HEK293 (cell line): ENCODE measurements at regions not wholly inside any gene's neighbourhood (a gene's known extent, or its start where the extent isn't known, plus 50 kb on each side); places are given as distances from the start of the nearest gene placed in this dataset.

Experiments used
- CTCF ChIA-PET: fragments of 350-600 bp; formaldehyde crosslinking; extraction: SDS; loops from one replicate; lab custom pipeline; 2021; ENCODE audit warnings: antibody characterized with exemption; lab: Yijun Ruan, JAX
- POLR2A ChIA-PET: fragments of 300-600 bp; formaldehyde crosslinking; extraction: SDS; loops from one replicate; lab custom pipeline; 2020; ENCODE audit warnings: antibody characterized with exemption, inconsistent platforms; lab: Yijun Ruan, JAX
- H3K27ac ChIP-seq: fragments of 200-500 bp; sonication (Bioruptor generic); 2 replicates; pipeline ENCODE4 v1.5.1; 2014; ENCODE audit warnings: low read depth, low read length, control low read depth, inconsistent platforms; ENCODE audit errors: extremely low read depth
- H3K36me3 ChIP-seq, 2 experiments: fragments of 200-500 bp in 1 of 2; sonication (Bioruptor generic) in 1 of 2; 1 replicate in 1 of 2; 2 replicates in 1 of 2; pipeline ENCODE4 v1.5.1; 2014 to 2017; ENCODE audit warnings: inconsistent platforms in 2 of 2, low read length in 2 of 2; ENCODE audit not compliant: control insufficient read depth in 2 of 2, insufficient read depth in 1 of 2
- H3K4me1 ChIP-seq: fragments of 200-500 bp; sonication (Bioruptor generic); 2 replicates; pipeline ENCODE4 v1.5.1; 2014; ENCODE audit warnings: mild to moderate bottlenecking, low read length, inconsistent platforms; ENCODE audit not compliant: control insufficient read depth, insufficient read depth
- H3K4me3 ChIP-seq: 2 replicates; pipeline ENCODE4 v1.5.1; 2011; ENCODE audit warnings: low read depth, mild to moderate bottlenecking, control low read depth, low read length, moderate library complexity
- H3K9me3 ChIP-seq: fragments of 200-500 bp; sonication (Bioruptor generic); 2 replicates; pipeline ENCODE4 v1.5.1; 2014; ENCODE audit warnings: low read depth, low read length, inconsistent platforms; ENCODE audit not compliant: control insufficient read depth, insufficient read depth
- HOXD13 ChIP-seq: sonication (generic); formaldehyde crosslinking; IDR thresholded peaks from 2 replicates; pipeline ENCODE4 v1.8.0; 2022; ENCODE audit warnings: missing genetic modification reagents, borderline replicate concordance
- KLF10 ChIP-seq: fragments of 450-650 bp; IDR thresholded peaks from 2 replicates; pipeline ENCODE4 v1.5.1; 2018; ENCODE audit warnings: missing biosample characterization, mild to moderate bottlenecking, missing genetic modification characterization
- PRDM1 ChIP-seq: fragments of 450-650 bp; formaldehyde crosslinking; IDR thresholded peaks from 2 replicates; pipeline ENCODE4; 2016; ENCODE audit warnings: missing biosample characterization, missing genetic modification characterization
- SCRT2 ChIP-seq: fragments of 450-650 bp; formaldehyde crosslinking; IDR thresholded peaks from 2 replicates; pipeline ENCODE4 v1.5.1; 2016; ENCODE audit warnings: missing biosample characterization, missing genetic modification characterization
- SETDB1 ChIP-seq: IDR thresholded peaks from one replicate; pipeline ENCODE4 v1.6.1; 2017; ENCODE audit warnings: mild to moderate bottlenecking, low read length, moderate library complexity, mixed read lengths; ENCODE audit not compliant: insufficient read length
- YY1 ChIP-seq: fragments of 450-650 bp; formaldehyde crosslinking; IDR thresholded peaks from 2 replicates; pipeline ENCODE4 v1.5.1; 2018; ENCODE audit warnings: missing biosample characterization, missing genetic modification characterization
- ZBTB1 ChIP-seq: fragments of 450-650 bp; formaldehyde crosslinking; IDR thresholded peaks from 2 replicates; pipeline ENCODE4 v1.5.1; 2016; ENCODE audit warnings: missing biosample characterization, missing genetic modification characterization
- ZBTB11 ChIP-seq: fragments of 450-650 bp; formaldehyde crosslinking; conservative IDR thresholded peaks from 2 replicates; pipeline ENCODE4 v1.5.1; 2016; ENCODE audit warnings: low read depth, missing biosample characterization, missing genetic modification characterization
- ZBTB26 ChIP-seq: fragments of 450-650 bp; formaldehyde crosslinking; optimal IDR thresholded peaks from 2 replicates; pipeline ENCODE3; 2016; ENCODE audit warnings: missing biosample characterization, mild to moderate bottlenecking, missing genetic modification characterization
- ZNF10 ChIP-seq: fragments of 450-650 bp; formaldehyde crosslinking; IDR thresholded peaks from 2 replicates; pipeline ENCODE4 v1.5.1; 2017; ENCODE audit warnings: missing biosample characterization, missing genetic modification characterization
- ZNF112 ChIP-seq: fragments of 450-650 bp; formaldehyde crosslinking; IDR thresholded peaks from 2 replicates; pipeline ENCODE4 v1.5.0; 2017; ENCODE audit warnings: missing biosample characterization, missing genetic modification characterization
- ZNF140 ChIP-seq: fragments of 450-650 bp; formaldehyde crosslinking; IDR thresholded peaks from 2 replicates; pipeline ENCODE4 v1.5.1; 2016; ENCODE audit warnings: missing biosample characterization, missing genetic modification characterization
- ZNF223 ChIP-seq: fragments of 450-650 bp; formaldehyde crosslinking; IDR thresholded peaks from 2 replicates; pipeline ENCODE4 v1.5.1; 2016; ENCODE audit warnings: missing biosample characterization, missing genetic modification characterization
- ZNF24 ChIP-seq: fragments of 450-650 bp; formaldehyde crosslinking; IDR thresholded peaks from 2 replicates; pipeline ENCODE4 v1.5.1; 2016; ENCODE audit warnings: missing biosample characterization, missing genetic modification characterization
- ZNF311 ChIP-seq: fragments of 450-650 bp; formaldehyde crosslinking; IDR thresholded peaks from 2 replicates; pipeline ENCODE4 v1.5.1; 2017; ENCODE audit warnings: missing biosample characterization, missing genetic modification characterization, borderline replicate concordance
- ZNF335 ChIP-seq: fragments of 450-650 bp; formaldehyde crosslinking; conservative IDR thresholded peaks from 2 replicates; pipeline ENCODE4 v1.5.1; 2016; ENCODE audit warnings: missing biosample characterization, missing genetic modification characterization
- ZNF398 ChIP-seq: fragments of 450-650 bp; formaldehyde crosslinking; IDR thresholded peaks from 2 replicates; pipeline ENCODE4 v1.5.1; 2017; ENCODE audit warnings: missing biosample characterization, missing genetic modification characterization
- ZNF513 ChIP-seq: fragments of 450-650 bp; IDR thresholded peaks from 2 replicates; pipeline ENCODE4 v1.5.1; 2018; ENCODE audit warnings: missing biosample characterization, missing genetic modification characterization
- ZNF530 ChIP-seq: fragments of 450-650 bp; formaldehyde crosslinking; IDR thresholded peaks from 2 replicates; pipeline ENCODE4 v1.5.1; 2016; ENCODE audit warnings: low read depth, missing biosample characterization, missing genetic modification characterization
- ZNF548 ChIP-seq: fragments of 450-650 bp; formaldehyde crosslinking; IDR thresholded peaks from 2 replicates; pipeline ENCODE4 v1.5.1; 2016; ENCODE audit warnings: missing biosample characterization, missing genetic modification characterization
- ZNF549 ChIP-seq: fragments of 450-650 bp; IDR thresholded peaks from 2 replicates; pipeline ENCODE4 v1.5.1; 2018; ENCODE audit warnings: missing biosample characterization, missing genetic modification characterization, mild to moderate bottlenecking, inconsistent platforms, moderate library complexity
- ZNF558 ChIP-seq: fragments of 450-650 bp; formaldehyde crosslinking; IDR thresholded peaks from 2 replicates; pipeline ENCODE4 v1.5.1; 2016; ENCODE audit warnings: missing biosample characterization, missing genetic modification characterization
- ZNF76 ChIP-seq: fragments of 450-650 bp; formaldehyde crosslinking; IDR thresholded peaks from 2 replicates; pipeline ENCODE4; 2016; ENCODE audit warnings: low read depth, missing biosample characterization, missing genetic modification characterization, borderline replicate concordance
- ZNF791 ChIP-seq: fragments of 450-650 bp; formaldehyde crosslinking; IDR thresholded peaks from 2 replicates; pipeline ENCODE4 v1.5.1; 2016; ENCODE audit warnings: missing biosample characterization, missing genetic modification characterization
- ZNF830 ChIP-seq: fragments of 450-650 bp; IDR thresholded peaks from 2 replicates; pipeline ENCODE4 v1.5.0; 2018; ENCODE audit warnings: missing biosample characterization, missing genetic modification characterization, low read depth, mild to moderate bottlenecking, moderate library complexity
- ZNF843 ChIP-seq: fragments of 450-650 bp; formaldehyde crosslinking; IDR thresholded peaks from 2 replicates; pipeline ENCODE4 v1.5.1; 2016; ENCODE audit warnings: missing biosample characterization, missing genetic modification characterization

- Histone ChIP-seq H3K4me1 (no peaks in the 10 kb centered on the region), H3K27ac (no peak overlapping the region), H3K36me3 (no peaks in the 10 kb centered on the region), H3K9me3 (no peaks in the 10 kb centered on the region), H3K4me3 (no peak overlapping the region)
- ChIA-PET CTCF (no interaction called here), POLR2A (no interaction called here)
- TF ChIP-seq ZNF558 (tag by site-specific recombination) (no peak), ZNF223 (tag by site-specific recombination) (no peak)
Observed at GRCh38 chr5:167867281-167867680, 424.2 kb upstream of the WWC1 start.

GRCh38 chr5:167869125-167869524 is 422.3 kb upstream of the WWC1 start:
- ChIA-PET POLR2A (no interaction called here), CTCF (no interaction called here)
- Histone ChIP-seq H3K36me3 (no peaks in the 10 kb centered on the region), H3K4me1 (no peaks in the 10 kb centered on the region), H3K27ac (no peak overlapping the region), H3K4me3 (no peak overlapping the region)
- TF ChIP-seq ZBTB1 (no peak), ZNF530 (tag by site-specific recombination) (no peak), KLF10 (tag by site-specific recombination) (no peak), ZNF549 (tag by site-specific recombination) (no peak), ZNF398 (tag by site-specific recombination) (no peak), ZNF830 (tag by site-specific recombination) (no peak), ZNF76 (tag by site-specific recombination) (no peak), PRDM1 (tag by site-specific recombination) (no peak), SETDB1 (no peak), ZNF10 (tag by site-specific recombination) (no peak), SCRT2 (no peak)
- TF ChIP-seq, all 188 proteins: peak for 0
- no peaks in the 10 kb centered on the region for H3K9me3 ChIP-seq

- POLR2A ChIA-PET, result no interaction called here
- CTCF ChIA-PET, result no interaction called here
- TF ChIP-seq ZNF791 (tag by site-specific recombination), result no peak
- no peak for TF ChIP-seq YY1 (tag by site-specific recombination)
- no peak for TF ChIP-seq ZBTB26 (tag by site-specific recombination)
- TF ChIP-seq ZNF112 (tag by site-specific recombination), result no peak
- TF ChIP-seq ZNF335 (tag by site-specific recombination), result no peak
- no peak for TF ChIP-seq ZNF513 (tag by site-specific recombination)
- no peak for TF ChIP-seq ZNF548
- TF ChIP-seq ZNF140 (tag by site-specific recombination), result no peak
- no peak for TF ChIP-seq HOXD13 (CRISPR knock-in tag)
- no peak for TF ChIP-seq ZNF24 (tag by site-specific recombination)
- no peak for TF ChIP-seq ZNF311 (tag by site-specific recombination)
- TF ChIP-seq ZNF843, result no peak
- TF ChIP-seq ZBTB11 (tag by site-specific recombination), result no peak
Observed at GRCh38 chr5:167870055-167870454, 421.4 kb upstream of the WWC1 start.

More at GRCh38 chr5:167870055-167870454, 421.4 kb upstream of the WWC1 start:
- H3K9me3 ChIP-seq, result no peaks in the 10 kb centered on the region
- H3K4me3 ChIP-seq, result no peak overlapping the region
- H3K4me1 ChIP-seq, result no peaks in the 10 kb centered on the region
- no peak overlapping the region for H3K27ac ChIP-seq
- H3K36me3 ChIP-seq, result no peaks in the 10 kb centered on the region
